ENCODE measurements at regions not wholly inside any gene's neighbourhood (a gene's known extent, or its start where the extent isn't known, plus 50 kb on each side); places are given as distances from the start of the nearest gene placed in this dataset.

DNA sequence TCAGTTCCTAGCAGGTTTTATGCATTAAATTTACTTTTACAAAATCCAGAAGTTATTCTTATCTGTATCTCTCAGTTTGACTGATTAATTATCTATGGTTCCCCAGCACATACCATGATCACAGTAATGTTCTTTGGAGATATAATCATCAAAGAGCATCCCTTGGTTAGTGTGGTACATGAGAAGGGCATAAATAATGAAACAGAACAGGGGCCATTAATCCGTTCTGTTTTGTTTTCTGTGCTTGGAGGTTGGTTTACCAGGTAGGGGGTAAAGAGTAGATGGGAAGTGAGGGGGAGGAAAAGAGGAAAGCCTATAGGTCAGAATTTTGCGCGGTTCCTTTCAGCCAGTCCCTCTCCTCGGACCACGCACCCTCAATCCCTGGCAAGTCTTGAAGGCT lies 718.7 kb upstream of the TENM3 start:
- H3K36me3 Mint-ChIP-seq (ENCODE audit: insufficient read depth, unreplicated experiment): no peaks in the 10 kb centered on the region
- no peak for DNase-seq
- peaks cover 7% of the 10 kb centered on the region for H3K27me3 Mint-ChIP-seq (ENCODE audit: insufficient read depth, unreplicated experiment)
- no peak for TF ChIP-seq CTCF (IDR thresholded peaks at IDR 0.05; ENCODE audit: insufficient read depth in 1 of 2, low read depth in 1 of 2, low read length in 1 of 2, severe bottlenecking in 1 of 2, unreplicated experiment in 1 of 2)
- no peaks in the 10 kb centered on the region for H3K9me3 Mint-ChIP-seq (ENCODE audit: unreplicated experiment)
- H3K36me3 ChIP-seq (ENCODE audit: control insufficient read depth, insufficient read depth, low read length): no peaks in the 10 kb centered on the region
- H3K4me3 ChIP-seq (ENCODE audit: low read depth, low read length): no peak overlapping the region
- H3K4me1 Mint-ChIP-seq (ENCODE audit: low read depth, unreplicated experiment): no peaks in the 10 kb centered on the region
- POLR2A ChIA-PET: no interaction called here
- H3K4me1 ChIP-seq: no peaks in the 10 kb centered on the region
- CTCF ChIA-PET: no interaction called here
- no TSS peak for BruUV-seq (replicated peaks)
- no peaks in the 10 kb centered on the region for H3K9me3 ChIP-seq
- no peak overlapping the region for H3K27ac Mint-ChIP-seq (ENCODE audit: unreplicated experiment)
- intact Hi-C loops (cut with micrococcal nuclease; ENCODE audit: unreplicated experiment): no loop called here
- no peaks in the 10 kb centered on the region for H3K27me3 ChIP-seq (replicated peaks; ENCODE audit: control insufficient read depth, insufficient read depth, low read length)
- no peak overlapping the region for H3K4me3 Mint-ChIP-seq (ENCODE audit: unreplicated experiment)

DNA sequence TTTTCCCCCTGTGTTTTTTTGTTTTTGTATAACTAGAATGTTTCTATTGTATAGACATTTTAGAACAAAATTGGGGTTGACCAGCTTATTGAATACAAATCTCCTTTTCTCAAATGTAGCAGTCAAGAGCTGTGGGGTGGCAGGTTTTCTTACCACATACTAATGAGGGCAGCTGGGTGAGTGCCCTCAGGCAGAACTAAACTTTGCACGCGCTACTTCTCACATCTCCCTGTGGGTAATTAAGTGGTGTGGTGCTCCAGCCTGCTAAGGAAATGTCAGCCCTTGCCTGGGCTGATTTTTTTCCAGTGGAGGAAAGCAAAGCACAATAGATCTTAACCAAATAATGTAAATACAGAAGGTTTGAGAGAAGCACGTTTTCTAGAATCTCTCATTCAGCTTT lies 717.6 kb upstream of the TENM3 start:
- intact Hi-C loops (cut with micrococcal nuclease; ENCODE audit: unreplicated experiment): no loop called here
- Mint-ChIP-seq H3K27me3 (ENCODE audit: insufficient read depth, unreplicated experiment) (peaks cover 7% of the 10 kb centered on the region), H3K4me3 (ENCODE audit: unreplicated experiment) (no peak overlapping the region), H3K27ac (ENCODE audit: unreplicated experiment) (no peak overlapping the region), H3K36me3 (ENCODE audit: insufficient read depth, unreplicated experiment) (no peaks in the 10 kb centered on the region), H3K9me3 (ENCODE audit: unreplicated experiment) (no peaks in the 10 kb centered on the region), H3K4me1 (ENCODE audit: low read depth, unreplicated experiment) (no peaks in the 10 kb centered on the region)
- H3K4me1 ChIP-seq: no peaks in the 10 kb centered on the region
- H3K27me3 ChIP-seq (replicated peaks; ENCODE audit: control insufficient read depth, insufficient read depth, low read length): no peaks in the 10 kb centered on the region
- no peak for DNase-seq
- BruUV-seq (replicated peaks): no TSS peak
- ChIA-PET CTCF (no interaction called here), POLR2A (no interaction called here)
- no peaks in the 10 kb centered on the region for H3K36me3 ChIP-seq (ENCODE audit: control insufficient read depth, insufficient read depth, low read length)
- no peak for TF ChIP-seq CTCF (IDR thresholded peaks at IDR 0.05; ENCODE audit: insufficient read depth in 1 of 2, low read depth in 1 of 2, low read length in 1 of 2, severe bottlenecking in 1 of 2, unreplicated experiment in 1 of 2)
- no peak overlapping the region for H3K4me3 ChIP-seq (ENCODE audit: low read depth, low read length)
- H3K9me3 ChIP-seq: no peaks in the 10 kb centered on the region

- Histone ChIP-seq H3K4me1 (no peaks in the 10 kb centered on the region), H3K27me3 (replicated peaks; ENCODE audit: control insufficient read depth, insufficient read depth, low read length) (no peaks in the 10 kb centered on the region), H3K4me3 (ENCODE audit: low read depth, low read length) (no peak overlapping the region), H3K36me3 (ENCODE audit: control insufficient read depth, insufficient read depth, low read length) (no peaks in the 10 kb centered on the region), H3K9me3 (no peaks in the 10 kb centered on the region)
- H3K4me3 Mint-ChIP-seq (ENCODE audit: unreplicated experiment): no peak overlapping the region
- H3K36me3 Mint-ChIP-seq (ENCODE audit: insufficient read depth, unreplicated experiment): no peaks in the 10 kb centered on the region
- no peaks in the 10 kb centered on the region for H3K4me1 Mint-ChIP-seq (ENCODE audit: low read depth, unreplicated experiment)
- H3K9me3 Mint-ChIP-seq (ENCODE audit: unreplicated experiment): no peaks in the 10 kb centered on the region
- peak; percentile 83 to 89 for TF ChIP-seq CTCF (IDR thresholded peaks at IDR 0.05; ENCODE audit: insufficient read depth in 1 of 2, low read depth in 1 of 2, low read length in 1 of 2, severe bottlenecking in 1 of 2, unreplicated experiment in 1 of 2)
- CTCF ChIA-PET: interaction anchor here (0.6 to 1.9 kb wide), 4 partner anchors 227 to 1113 kb away, joined by 3 to 5 read pairs (median 3); no protein-coding TSS in a partner anchor
- intact Hi-C loops (cut with micrococcal nuclease; ENCODE audit: unreplicated experiment): loop anchor here (1.0 kb wide), 6 partner anchors 227 to 863 kb away; no protein-coding TSS in a partner anchor
- H3K27me3 Mint-ChIP-seq (ENCODE audit: insufficient read depth, unreplicated experiment): peaks cover 13% of the 10 kb centered on the region
- no TSS peak for BruUV-seq (replicated peaks)
- no peak overlapping the region for H3K27ac Mint-ChIP-seq (ENCODE audit: unreplicated experiment)
- POLR2A ChIA-PET: no interaction called here
- peak; percentile 78 to 83 for DNase-seq
Observed at GRCh38 chr4:181528570-181529184, 714.5 kb upstream of the TENM3 start.

Data from Caco-2 (cell line).